Trophoblast cell (in vitro differentiated cells and primary cell): ENCODE measurements at regions not wholly inside any gene's neighbourhood (a gene's known extent, or its start where the extent isn't known, plus 50 kb on each side); places are given as distances from the start of the nearest gene placed in this dataset.

ENCODE experiments used
- DNase-seq, 2 donors: peaks; one replicate each; pipeline ENCODE4 v3.0.0-alpha.2; 2016
- H2AFZ ChIP-seq: 2 replicates; pipeline ENCODE4 v1.6.1; 2013; ENCODE audit warnings: low read length, moderate library complexity, mild to moderate bottlenecking; ENCODE audit not compliant: insufficient read depth, poor library complexity
- H2AK5ac ChIP-seq: 2 replicates; pipeline ENCODE4 v1.6.1; 2013; ENCODE audit warnings: mild to moderate bottlenecking, low read length
- H2BK120ac ChIP-seq: 2 replicates; pipeline ENCODE4 v1.6.1; 2013; ENCODE audit warnings: low read length, mild to moderate bottlenecking, moderate library complexity; ENCODE audit not compliant: insufficient read depth, poor library complexity
- H2BK12ac ChIP-seq: 2 replicates; pipeline ENCODE4 v1.6.1; 2013; ENCODE audit warnings: mild to moderate bottlenecking, low read length, moderate library complexity
- H2BK5ac ChIP-seq: 2 replicates; pipeline ENCODE4 v1.6.1; 2013; ENCODE audit warnings: low read length, low read depth, moderate library complexity, mild to moderate bottlenecking; ENCODE audit not compliant: poor library complexity
- H3K14ac ChIP-seq: 2 replicates; pipeline ENCODE4 v1.6.1; 2013; ENCODE audit warnings: mild to moderate bottlenecking, low read length
- H3K18ac ChIP-seq: 2 replicates; pipeline ENCODE4 v1.6.1; 2013; ENCODE audit warnings: mild to moderate bottlenecking, low read length
- H3K23ac ChIP-seq: 2 replicates; pipeline ENCODE4 v1.6.1; 2013; ENCODE audit warnings: low read length
- H3K27ac ChIP-seq: 2 replicates; pipeline ENCODE4 v1.5.1; 2013; ENCODE audit warnings: low read depth, mild to moderate bottlenecking, inconsistent platforms, low read length, moderate library complexity
- H3K27me3 ChIP-seq: 2 replicates; pipeline ENCODE4 v1.6.1; 2013; ENCODE audit warnings: inconsistent platforms, mild to moderate bottlenecking, low read length, moderate library complexity; ENCODE audit not compliant: insufficient read depth
- H3K36me3 ChIP-seq, 2 experiments: 1 replicate in 1 of 2; 2 replicates in 1 of 2; pipeline ENCODE4 v1.6.1; 2013; ENCODE audit warnings: low read length in 2 of 2, mild to moderate bottlenecking in 2 of 2, moderate library complexity in 1 of 2; ENCODE audit not compliant: insufficient read depth in 2 of 2, control insufficient read depth in 1 of 2
- H3K4ac ChIP-seq: 2 replicates; pipeline ENCODE4 v1.6.1; 2013; ENCODE audit warnings: low read depth, mild to moderate bottlenecking, low read length, moderate library complexity
- H3K4me1 ChIP-seq, 2 experiments: 1 replicate in 1 of 2; 2 replicates in 1 of 2; pipeline ENCODE4 v1.6.1; 2013; ENCODE audit warnings: low read length in 2 of 2, mild to moderate bottlenecking in 2 of 2, moderate library complexity in 1 of 2; ENCODE audit not compliant: insufficient read depth in 2 of 2, control insufficient read depth in 1 of 2
- H3K4me2 ChIP-seq: 2 replicates; pipeline ENCODE4 v1.6.1; 2013; ENCODE audit warnings: inconsistent platforms, mild to moderate bottlenecking, low read length, moderate library complexity
- H3K4me3 ChIP-seq: 2 replicates; pipeline ENCODE4 v1.5.1; 2013; ENCODE audit warnings: mild to moderate bottlenecking, low read depth, low read length, inconsistent platforms
- H3K79me1 ChIP-seq: one replicate; pipeline ENCODE4 v1.6.1; 2013; ENCODE audit warnings: low read length
- H3K79me2 ChIP-seq: 2 replicates; pipeline ENCODE4 v1.6.1; 2013; ENCODE audit warnings: low read length, mild to moderate bottlenecking; ENCODE audit not compliant: control insufficient read depth, insufficient read depth, poor library complexity
- H3K9ac ChIP-seq: 2 replicates; pipeline ENCODE4 v1.6.1; 2013; ENCODE audit warnings: mild to moderate bottlenecking, low read length
- H3K9me3 ChIP-seq: 2 replicates; pipeline ENCODE4 v1.6.1; 2013; ENCODE audit warnings: low read depth, mild to moderate bottlenecking, control low read depth, inconsistent platforms, low read length; ENCODE audit not compliant: insufficient read depth
- H4K12ac ChIP-seq: 2 replicates; pipeline ENCODE4 v1.6.1; 2013; ENCODE audit warnings: low read depth, mild to moderate bottlenecking, low read length, moderate library complexity
- H4K8ac ChIP-seq: 2 replicates; pipeline ENCODE4 v1.6.1; 2013; ENCODE audit warnings: low read depth, mild to moderate bottlenecking, low read length, moderate library complexity
- H4K91ac ChIP-seq: one replicate; pipeline ENCODE4 v1.6.1; 2013; ENCODE audit warnings: low read depth, mild to moderate bottlenecking, low read length, moderate library complexity
- WGBS: extraction: QIAGEN DNeasy Blood & Tissue Kit; methylation state at CpG from one replicate; pipeline ENCODE4 v1.1.7; 2013; ENCODE audit warnings: missing lambda C conversion rate; ENCODE audit not compliant: insufficient read length, insufficient coverage; ENCODE audit errors: extremely low coverage; 5-methylcytosine and 5-hydroxymethylcytosine counted together

DNA sequence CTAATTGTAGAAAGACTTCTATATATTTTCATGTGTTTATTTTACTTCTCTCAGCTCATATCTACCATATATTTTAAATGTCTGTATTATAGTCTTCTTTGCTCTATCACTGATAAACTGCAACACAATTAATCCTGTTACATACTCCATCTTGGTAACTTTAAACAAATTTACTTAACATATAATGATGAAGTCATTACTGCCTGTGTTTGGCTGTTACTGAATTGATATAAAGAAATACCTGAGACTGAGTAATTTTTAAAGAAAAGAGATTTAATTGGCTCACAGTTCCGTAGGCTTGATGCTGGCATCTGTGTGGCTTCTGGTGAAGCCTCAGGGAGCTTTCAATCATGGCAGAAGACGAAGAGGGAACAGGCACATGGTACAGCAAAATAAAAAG lies 1480.4 kb downstream of the HACE1 start:
- no peak overlapping the region for H2BK12ac ChIP-seq
- no peak overlapping the region for H3K18ac ChIP-seq
- no peaks in the 10 kb centered on the region for H3K79me2 ChIP-seq
- no peak overlapping the region for H3K23ac ChIP-seq
- H3K4me2 ChIP-seq: no peak overlapping the region
- H3K36me3 ChIP-seq: no peaks in the 10 kb centered on the region
- H3K27ac ChIP-seq: no peak overlapping the region
- H3K79me1 ChIP-seq: no peaks in the 10 kb centered on the region
- no peak overlapping the region for H3K4ac ChIP-seq
- H2BK120ac ChIP-seq: no peak overlapping the region
- no peak overlapping the region for H3K14ac ChIP-seq
- no peaks in the 10 kb centered on the region for H3K27me3 ChIP-seq
- no peak overlapping the region for H2AK5ac ChIP-seq
- H2BK5ac ChIP-seq: no peak overlapping the region
- no CpG with 5 or more reads among the region's 2 CpGs for WGBS
- H4K91ac ChIP-seq: no peak overlapping the region
- no peak overlapping the region for H4K8ac ChIP-seq
- no peaks in the 10 kb centered on the region for H3K9me3 ChIP-seq
- no peak overlapping the region for H4K12ac ChIP-seq
- H3K4me1 ChIP-seq: no peaks in the 10 kb centered on the region
- DNase-seq: no peak
- no peak overlapping the region for H2AFZ ChIP-seq
- no peak overlapping the region for H3K9ac ChIP-seq
- H3K4me3 ChIP-seq: no peak overlapping the region

GRCh38 chr6:103367212-103367611 lies 1492.5 kb downstream of the HACE1 start:
- H3K23ac ChIP-seq: no peak overlapping the region
- H2BK120ac ChIP-seq: no peak overlapping the region
- no peak overlapping the region for H2BK5ac ChIP-seq
- no peak overlapping the region for H2AK5ac ChIP-seq
- no peak overlapping the region for H3K4ac ChIP-seq
- no peaks in the 10 kb centered on the region for H3K79me1 ChIP-seq
- no peak overlapping the region for H3K9ac ChIP-seq
- no peaks in the 10 kb centered on the region for H3K27me3 ChIP-seq
- H3K4me2 ChIP-seq: no peak overlapping the region
- H3K27ac ChIP-seq: no peak overlapping the region
- H3K18ac ChIP-seq: no peak overlapping the region
- H3K79me2 ChIP-seq: no peaks in the 10 kb centered on the region
- DNase-seq: no peak
- H4K8ac ChIP-seq: no peak overlapping the region
- no peak overlapping the region for H4K12ac ChIP-seq
- no peak overlapping the region for H4K91ac ChIP-seq
- no peak overlapping the region for H3K14ac ChIP-seq
- H3K4me1 ChIP-seq: no peaks in the 10 kb centered on the region
- no peak overlapping the region for H3K4me3 ChIP-seq
- no peaks in the 10 kb centered on the region for H3K36me3 ChIP-seq
- no peak overlapping the region for H2AFZ ChIP-seq
- no peak overlapping the region for H2BK12ac ChIP-seq
- no peaks in the 10 kb centered on the region for H3K9me3 ChIP-seq

DNA sequence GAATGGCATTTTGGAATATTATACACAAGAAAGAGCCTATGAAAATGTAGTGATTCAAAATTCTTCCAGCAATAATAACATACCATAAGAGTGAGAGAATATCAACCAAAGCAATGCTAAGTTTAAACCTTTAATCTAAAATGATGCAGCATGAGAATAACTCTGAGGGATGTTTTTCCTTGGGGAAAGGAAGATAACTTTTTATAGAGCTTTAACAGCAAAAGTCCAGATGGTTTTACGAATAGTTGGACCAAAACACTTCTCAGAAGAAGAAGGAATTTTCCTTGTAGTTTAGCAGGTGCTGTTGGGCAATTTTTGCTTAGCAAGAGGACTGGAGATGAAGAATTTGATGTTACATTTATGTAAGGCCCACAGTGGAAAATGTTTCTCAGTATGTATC lies 1503.2 kb downstream of the HACE1 start:
- H3K4ac ChIP-seq: no peak overlapping the region
- H4K91ac ChIP-seq: no peak overlapping the region
- H2AFZ ChIP-seq: no peak overlapping the region
- H3K79me2 ChIP-seq: no peaks in the 10 kb centered on the region
- H3K9me3 ChIP-seq: no peaks in the 10 kb centered on the region
- no peak overlapping the region for H3K4me2 ChIP-seq
- no peak for DNase-seq
- H3K23ac ChIP-seq: no peak overlapping the region
- no peaks in the 10 kb centered on the region for H3K36me3 ChIP-seq
- no peak overlapping the region for H3K4me3 ChIP-seq
- H3K14ac ChIP-seq: no peak overlapping the region
- no peak overlapping the region for H3K27ac ChIP-seq
- no peaks in the 10 kb centered on the region for H3K27me3 ChIP-seq
- H4K8ac ChIP-seq: no peak overlapping the region
- no peak overlapping the region for H2AK5ac ChIP-seq
- no peaks in the 10 kb centered on the region for H3K4me1 ChIP-seq
- no peaks in the 10 kb centered on the region for H3K79me1 ChIP-seq
- no peak overlapping the region for H2BK5ac ChIP-seq
- H3K9ac ChIP-seq: no peak overlapping the region
- no peak overlapping the region for H4K12ac ChIP-seq
- no CpG with 5 or more reads among the region's 1 CpG for WGBS
- no peak overlapping the region for H2BK120ac ChIP-seq
- no peak overlapping the region for H2BK12ac ChIP-seq
- no peak overlapping the region for H3K18ac ChIP-seq

- no peak overlapping the region for H3K18ac ChIP-seq
- no peak overlapping the region for H2BK12ac ChIP-seq
- H4K12ac ChIP-seq: no peak overlapping the region
- H3K4me2 ChIP-seq: no peak overlapping the region
- no peaks in the 10 kb centered on the region for H3K79me2 ChIP-seq
- DNase-seq: no peak
- no peak overlapping the region for H2AK5ac ChIP-seq
- no peak overlapping the region for H3K4ac ChIP-seq
- H4K91ac ChIP-seq: no peak overlapping the region
- no peak overlapping the region for H4K8ac ChIP-seq
- H3K9me3 ChIP-seq: no peaks in the 10 kb centered on the region
- no peaks in the 10 kb centered on the region for H3K79me1 ChIP-seq
- no peak overlapping the region for H2AFZ ChIP-seq
- no peak overlapping the region for H2BK5ac ChIP-seq
- no peak overlapping the region for H3K9ac ChIP-seq
- H3K27me3 ChIP-seq: no peaks in the 10 kb centered on the region
- H3K27ac ChIP-seq: no peak overlapping the region
- no peak overlapping the region for H3K14ac ChIP-seq
- WGBS: no CpG with 5 or more reads among the region's 2 CpGs
- no peak overlapping the region for H3K4me3 ChIP-seq
- no peaks in the 10 kb centered on the region for H3K4me1 ChIP-seq
- no peak overlapping the region for H2BK120ac ChIP-seq
- H3K23ac ChIP-seq: no peak overlapping the region
- H3K36me3 ChIP-seq: no peaks in the 10 kb centered on the region
These were observed 1515.1 kb downstream of the HACE1 start for GRCh38 chr6:103344554-103345163.
